Activated CD4-positive, alpha-beta T cell treated with anti-CD3 and anti-CD28 coated beads, Interleukin-2, amount 50 U/mL, for 16 hours (primary cell): ENCODE measurements at regions not wholly inside any gene's neighbourhood (a gene's known extent, or its start where the extent isn't known, plus 50 kb on each side); places are given as distances from the start of the nearest gene placed in this dataset.
"Not testable (repeated sequence)": the region's sequence is repeated elsewhere in the genome, so short reads cannot be mapped to it uniquely, and the experiment has no call there.

ENCODE experiments used
- DNase-seq: peaks from one replicate; pipeline ENCODE4 v3.0.0-alpha.2; 2020

DNA sequence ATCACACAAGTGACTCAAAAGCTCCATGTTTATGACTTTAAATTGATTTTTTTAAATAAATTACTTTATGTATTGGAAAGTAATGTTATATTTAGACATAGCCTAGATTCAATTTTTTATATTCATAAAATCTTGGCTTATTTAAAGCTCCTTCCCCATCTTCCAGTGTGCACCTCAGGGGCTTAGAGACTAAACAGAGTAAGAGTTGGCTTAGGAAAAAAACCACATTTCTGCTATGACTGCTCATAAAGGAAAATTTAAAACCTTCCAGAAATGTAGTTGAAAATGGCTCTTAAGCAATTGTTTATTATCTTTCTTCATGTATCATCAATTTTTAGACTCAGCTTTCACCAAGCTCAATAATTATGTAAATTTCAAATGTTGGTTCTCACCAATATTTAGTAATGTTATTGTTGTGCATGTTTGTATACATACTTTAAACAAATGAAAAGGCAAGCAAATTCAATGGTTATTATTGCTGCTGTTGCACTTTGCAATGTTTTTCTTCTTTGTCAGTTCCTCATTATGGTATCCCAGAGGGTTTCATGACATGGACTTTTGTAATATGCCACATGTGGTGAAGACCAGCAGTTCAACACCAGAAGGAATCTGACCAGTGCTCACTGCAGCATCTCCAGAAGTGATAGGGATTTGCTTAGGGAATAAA, 700.1 kb upstream of the ANKRD30A start:
- DNase-seq, result no peak

DNA sequence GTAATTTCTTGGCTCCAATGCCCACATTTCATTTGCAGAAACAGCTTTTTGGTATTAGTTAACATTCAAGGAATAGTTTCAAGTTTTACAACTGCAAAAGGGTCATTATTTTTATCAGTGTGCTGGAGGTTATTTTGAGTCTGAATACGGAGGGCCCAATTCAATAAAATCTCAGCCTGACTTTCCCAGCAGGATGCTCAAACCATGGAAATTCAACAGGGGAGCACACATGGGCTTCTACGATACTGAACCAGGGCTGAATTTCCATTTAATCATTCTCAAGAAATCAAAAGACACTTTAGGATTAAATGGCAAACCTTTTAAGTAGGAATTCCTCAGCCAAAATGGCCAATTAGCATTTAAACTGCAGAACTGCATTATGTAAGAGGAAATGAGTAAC, 700.9 kb upstream of the ANKRD30A start:
- DNase-seq, result no peak

DNA sequence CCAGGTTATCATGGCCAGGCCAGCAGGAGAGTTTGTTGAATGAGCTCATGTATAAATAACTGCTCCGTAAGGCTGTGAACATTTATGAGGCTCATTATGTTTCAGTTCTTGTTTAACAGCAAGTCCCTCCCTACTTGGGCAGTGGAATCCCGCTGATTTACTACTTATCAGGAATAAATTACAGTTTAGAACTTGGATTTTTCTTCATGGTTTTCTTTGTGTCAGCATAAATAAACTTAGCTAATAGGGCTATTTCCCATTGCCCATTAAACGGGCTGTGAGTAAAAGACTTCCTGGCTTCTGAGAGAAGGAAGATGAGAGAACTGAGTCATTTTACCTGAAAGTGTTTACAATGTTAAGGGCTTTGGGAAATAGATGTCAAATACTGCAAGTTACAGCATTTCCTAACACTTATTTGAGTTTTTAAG, 701.6 kb upstream of the ANKRD30A start:
- no peak for DNase-seq

DNA sequence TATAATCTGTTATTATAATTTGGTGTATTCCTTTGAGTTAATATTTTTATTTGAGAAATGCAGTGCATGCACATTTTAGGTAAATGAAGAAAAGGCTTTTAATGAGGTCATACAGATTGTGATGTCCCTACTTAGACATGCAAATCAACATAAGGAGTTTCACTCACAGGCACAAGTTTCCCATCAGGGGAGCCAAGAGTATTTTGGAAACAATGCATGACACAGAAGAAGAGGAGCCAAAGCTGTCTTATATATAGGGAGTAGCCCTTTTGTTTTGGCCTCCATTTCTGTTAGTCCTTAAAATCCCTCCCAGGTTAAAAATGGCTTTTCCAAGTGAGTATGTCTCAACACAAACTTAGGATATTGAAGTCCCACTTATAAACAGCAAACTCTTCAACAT, 703.4 kb upstream of the ANKRD30A start:
- DNase-seq, result no peak

DNA sequence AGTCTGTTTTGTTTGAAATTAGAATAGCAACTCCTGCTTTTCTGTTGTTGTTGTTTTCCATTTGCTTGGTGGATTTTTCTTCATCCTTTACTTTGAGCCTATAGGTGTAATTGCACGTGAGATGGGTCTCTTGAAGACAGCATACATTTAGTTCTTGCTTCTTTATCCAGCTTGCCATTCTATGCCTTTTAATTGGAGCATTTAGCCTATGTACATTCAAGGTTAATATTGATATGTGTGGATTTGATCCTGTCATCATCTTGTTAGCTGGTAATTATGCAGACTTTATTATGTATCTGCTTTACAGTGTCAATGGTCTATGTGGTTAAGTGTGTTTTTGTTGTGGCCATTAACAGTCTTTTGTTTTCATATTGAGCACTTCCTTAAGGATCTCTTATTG, 708.9 kb upstream of the ANKRD30A start:
- no peak for DNase-seq

DNA sequence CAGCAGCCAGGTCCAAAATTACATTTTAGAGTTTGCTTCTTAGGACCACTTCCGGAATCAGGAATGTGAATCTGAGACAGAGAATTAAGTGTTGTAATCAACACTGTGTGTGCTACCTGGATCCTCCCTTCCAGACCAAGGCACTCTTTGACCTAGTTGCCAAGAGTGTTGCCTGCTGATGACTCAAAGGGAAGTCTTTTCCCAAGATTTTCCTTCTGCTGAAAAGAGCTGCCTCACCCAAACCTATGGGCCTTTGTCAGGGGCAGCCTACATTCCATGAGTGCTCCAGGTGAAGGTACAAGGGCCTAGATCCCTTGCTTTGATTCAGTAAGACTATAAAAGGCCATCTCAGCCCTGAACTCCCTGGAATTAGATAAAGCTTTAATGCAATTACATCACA, 712.5 kb upstream of the ANKRD30A start:
- no peak for DNase-seq

DNA sequence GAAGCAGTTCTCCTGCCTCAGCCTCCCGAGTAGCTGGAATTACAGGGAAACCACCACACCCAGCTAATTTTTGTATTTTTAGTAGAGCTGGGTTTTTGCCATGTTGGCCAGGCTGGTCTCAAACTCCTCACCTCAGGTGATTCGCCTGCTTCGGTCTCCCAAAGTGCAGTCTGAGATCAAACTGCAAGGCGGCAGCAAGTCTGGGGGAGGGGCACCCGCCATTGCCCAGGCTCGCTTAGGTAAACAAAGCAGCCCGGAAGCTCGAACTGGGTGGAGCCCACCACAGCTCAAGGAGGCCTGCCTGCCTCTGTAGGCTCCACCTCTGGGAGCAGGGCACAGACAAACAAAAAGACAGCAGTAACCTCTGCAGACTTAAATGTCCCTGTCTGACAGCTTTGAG, 725.2 kb upstream of the ANKRD30A start:
- not testable (repeated sequence) for DNase-seq

DNA sequence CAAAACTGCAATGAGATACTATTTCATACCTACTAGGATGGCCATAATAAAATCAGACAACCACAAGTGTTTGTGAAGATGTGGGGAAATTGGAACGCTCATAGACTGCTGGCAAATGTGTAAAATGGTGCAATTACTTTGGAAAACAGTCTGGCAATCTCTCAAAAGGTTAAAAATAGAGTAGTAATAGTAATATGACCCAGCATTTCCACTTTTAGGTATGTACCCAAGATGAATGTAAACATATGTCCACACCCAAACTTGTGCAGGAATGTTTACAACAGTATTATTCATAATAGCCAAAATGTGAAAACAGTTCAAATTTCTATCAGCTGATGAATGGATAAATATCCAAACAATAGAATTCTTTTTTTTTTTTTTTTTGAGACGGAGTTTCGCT, 731.6 kb upstream of the ANKRD30A start:
- no peak for DNase-seq

DNA sequence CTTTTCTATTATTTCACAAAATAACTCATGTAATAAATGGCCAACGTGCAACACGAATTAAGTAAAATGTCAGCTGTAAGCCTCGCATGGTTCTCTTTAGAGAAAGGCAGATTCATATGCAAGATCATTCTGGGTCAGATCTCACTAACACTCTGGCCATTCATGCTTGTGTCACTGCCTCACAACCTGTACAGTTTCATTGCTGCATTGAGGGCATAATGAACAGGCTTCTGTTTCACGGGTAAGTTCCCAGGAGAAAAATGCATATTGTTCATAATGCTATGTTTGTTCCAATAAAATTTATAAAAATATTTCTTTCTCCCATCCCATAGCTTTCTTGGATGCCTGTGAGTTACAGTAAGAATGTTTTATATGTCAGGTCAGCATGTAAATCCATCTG, 734.0 kb upstream of the ANKRD30A start:
- no peak for DNase-seq

DNA sequence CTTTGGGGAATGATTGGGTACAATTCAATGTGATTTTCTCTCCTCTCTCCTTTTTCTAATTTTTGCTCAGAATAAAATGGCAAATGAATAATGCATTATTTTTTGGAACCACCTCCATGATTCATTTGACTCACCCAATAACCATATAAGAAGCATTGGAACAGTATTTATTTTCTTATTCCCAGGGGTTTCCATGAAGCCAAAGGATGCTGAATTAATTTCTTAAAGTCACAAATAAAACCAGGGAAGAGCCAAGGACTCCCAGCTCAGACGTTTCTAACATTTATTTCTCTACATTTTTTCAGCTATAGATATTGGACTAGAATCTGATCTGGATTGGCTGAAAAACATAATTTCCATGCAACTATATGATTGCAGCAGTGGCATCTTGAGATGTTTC, 735.2 kb upstream of the ANKRD30A start:
- no peak for DNase-seq

DNA sequence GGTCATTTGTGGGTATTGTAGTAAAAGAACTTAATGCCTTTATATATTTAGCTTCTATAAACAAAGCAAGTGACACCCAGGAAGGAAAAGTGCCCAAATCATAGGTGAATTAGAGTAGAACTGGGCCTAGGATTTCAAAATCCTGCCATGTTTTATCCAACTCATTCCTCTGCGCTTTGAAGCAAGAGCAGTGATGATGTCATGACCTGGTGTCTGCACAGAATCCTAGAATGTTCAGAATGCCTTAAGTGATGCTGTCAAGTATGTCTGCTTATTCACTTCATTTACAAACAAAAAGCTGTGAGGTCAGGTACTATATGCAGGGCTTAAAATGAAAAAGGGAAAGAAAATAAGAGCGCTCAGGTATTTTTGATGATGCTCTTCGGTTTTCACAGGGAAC, 737.2 kb upstream of the ANKRD30A start:
- no peak for DNase-seq

DNA sequence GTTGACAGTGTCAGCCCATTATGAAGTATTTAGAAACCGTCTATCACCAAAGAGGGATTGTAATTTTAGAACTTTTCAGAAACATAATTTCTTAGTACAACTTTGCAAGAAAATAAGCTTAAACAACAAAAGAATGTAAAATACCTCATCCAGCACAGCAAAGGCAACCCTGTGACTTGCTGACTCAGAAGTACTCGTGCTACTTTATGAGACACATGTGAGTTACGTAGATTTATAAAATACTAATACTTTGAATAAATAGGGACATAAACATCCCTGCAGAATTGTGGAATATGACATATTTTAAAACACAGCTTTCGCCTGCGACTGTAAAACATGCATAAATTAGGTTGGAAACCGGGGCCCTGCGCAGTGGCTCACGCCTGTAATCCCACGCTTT, 739.7 kb upstream of the ANKRD30A start:
- DNase-seq, result no peak

DNA sequence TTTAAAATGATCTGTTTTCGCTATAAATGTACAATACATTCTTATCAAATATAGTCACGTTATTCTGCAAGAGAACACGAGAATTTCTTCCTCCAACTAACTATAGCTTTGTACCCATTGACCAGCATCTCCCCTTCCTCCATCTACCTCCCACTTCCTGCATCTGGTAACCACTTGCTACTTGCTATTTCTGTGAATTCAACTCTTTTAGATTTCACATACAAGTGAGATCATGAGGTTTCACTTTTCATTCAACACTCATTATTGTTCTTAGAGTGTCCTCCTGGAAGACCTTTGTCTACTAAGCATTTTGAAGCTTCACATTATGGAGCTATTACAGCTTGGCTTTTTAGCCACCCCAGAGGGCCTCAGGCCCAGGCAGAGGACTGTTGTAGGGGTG, 741.3 kb upstream of the FZD8 start:
- DNase-seq, result no peak

DNA sequence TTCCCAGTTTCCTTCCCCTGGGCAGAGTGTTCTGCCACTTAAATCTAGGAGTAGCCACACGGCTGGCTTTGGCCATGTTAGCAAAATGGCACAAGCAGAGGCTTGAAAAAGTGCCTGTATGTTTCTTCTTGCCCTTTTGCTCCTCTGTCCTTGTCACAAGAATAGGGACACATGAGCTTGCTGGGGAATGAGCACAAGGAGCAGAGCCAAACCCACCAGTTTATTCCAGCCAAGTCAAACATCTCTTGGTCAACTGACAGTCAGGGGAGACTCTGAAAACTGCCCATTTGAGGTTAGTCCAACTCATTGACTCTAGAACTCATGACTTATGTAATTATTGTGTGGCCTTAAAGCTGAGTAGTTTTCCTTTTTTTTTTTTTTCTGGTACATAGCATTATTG, 739.7 kb upstream of the FZD8 start:
- no peak for DNase-seq

DNA sequence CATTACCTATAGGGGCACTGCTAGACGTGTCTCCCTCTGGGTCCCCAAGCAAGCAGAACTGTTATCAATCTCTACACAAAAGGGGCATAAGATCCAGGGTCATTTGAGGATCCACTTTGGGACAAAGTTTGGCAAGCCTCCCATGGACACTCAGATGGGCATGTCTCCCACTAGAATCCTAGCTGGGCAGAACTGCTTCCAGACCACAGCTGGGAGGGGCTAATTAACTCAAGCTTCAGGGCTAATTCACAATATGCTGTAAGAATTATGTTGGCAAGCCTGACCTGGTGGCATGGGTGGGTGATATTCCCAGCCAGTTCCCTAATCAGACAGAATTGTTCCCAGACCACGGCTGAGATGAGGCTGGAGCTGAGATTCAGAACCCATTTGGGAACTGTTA, 738.4 kb upstream of the FZD8 start:
- no peak for DNase-seq

DNA sequence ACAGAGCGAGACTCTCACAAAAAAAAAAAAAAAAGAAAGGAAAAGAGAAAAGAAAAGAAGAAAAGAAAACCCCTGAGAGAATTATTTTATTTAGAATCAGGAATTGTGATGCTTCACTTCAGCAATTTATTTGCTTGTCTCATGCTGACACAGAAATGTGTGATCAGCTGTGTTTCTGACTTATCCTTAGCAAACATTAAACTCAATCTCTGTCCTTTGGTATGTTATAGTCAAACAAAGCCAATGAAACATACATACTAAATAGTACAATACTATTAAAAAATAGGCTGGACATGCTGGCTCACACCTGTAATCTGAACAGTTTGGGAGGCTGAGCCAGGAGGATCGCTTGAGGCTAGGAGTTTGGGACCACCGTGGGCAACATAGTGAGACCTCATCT, 733.0 kb upstream of the FZD8 start:
- DNase-seq, result no peak

DNA sequence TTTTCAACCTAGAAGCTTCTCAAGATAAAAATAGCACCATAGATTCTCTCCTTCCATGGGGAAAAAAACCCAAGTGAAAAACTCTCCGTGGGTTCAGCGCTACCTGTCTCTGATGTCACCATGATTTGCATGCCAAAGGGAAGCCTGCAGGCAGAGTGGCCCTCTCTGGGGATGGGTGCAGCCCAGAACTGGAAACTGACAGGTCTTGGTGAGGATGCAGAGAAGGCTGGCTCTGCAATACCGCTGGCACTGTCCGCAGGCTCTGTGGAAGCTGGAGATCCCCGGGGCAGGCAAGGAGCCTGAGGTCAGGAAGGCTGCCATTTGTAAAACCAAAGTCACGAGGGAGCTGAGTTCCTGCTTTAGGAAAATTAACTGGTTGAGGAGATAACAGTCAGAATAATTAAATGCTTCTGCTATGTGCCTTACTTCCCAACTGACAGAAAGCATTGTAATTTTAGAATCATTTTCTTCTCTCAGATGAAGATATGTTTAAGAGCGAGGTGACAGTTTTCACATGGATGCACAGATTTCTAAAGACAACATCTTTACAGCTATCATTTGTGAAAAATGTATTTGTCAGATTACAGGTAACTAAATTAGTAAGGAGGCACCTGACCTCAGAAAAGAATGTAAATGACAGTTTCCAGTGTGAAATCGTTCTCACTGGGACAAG, 731.5 kb upstream of the FZD8 start:
- DNase-seq, result no peak

DNA sequence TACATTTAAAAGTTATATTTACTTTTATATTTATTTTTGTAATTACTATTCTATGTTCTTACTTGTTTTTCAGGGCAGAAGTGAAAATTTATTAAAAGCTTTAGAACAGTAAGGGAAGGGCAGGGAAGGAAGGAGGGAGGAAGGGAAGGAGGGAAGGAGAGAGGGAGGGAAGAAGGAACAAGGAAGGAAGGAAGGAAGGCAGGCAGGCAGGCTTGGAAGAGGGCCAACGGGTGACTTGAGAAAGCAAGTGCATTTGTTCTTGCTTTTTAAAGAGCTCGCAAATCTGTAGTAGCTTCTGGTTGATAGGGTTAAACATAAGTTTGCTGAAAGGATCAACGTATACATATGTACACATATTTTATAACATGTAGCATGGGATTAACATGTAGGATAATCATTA, 725.3 kb upstream of the FZD8 start:
- no peak for DNase-seq

DNA sequence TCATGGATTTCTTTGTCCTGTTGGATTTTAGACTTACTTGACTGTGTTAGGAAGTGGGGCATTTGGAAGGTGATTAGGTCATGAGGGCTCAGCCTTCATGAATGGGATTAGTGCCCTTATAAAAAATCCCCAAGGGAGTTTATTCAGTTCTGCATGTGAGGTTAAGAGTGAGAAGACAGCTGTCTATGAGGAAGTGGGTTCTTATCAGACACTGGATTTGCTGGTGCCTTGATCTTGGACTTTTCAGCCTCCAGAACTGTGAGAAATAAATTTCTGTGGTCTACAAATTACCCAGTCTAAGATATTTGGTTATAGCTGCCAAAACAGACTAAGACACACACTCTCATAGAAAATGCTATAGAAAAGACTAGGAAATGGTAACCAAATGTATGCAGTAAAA, 724.7 kb upstream of the FZD8 start:
- DNase-seq, result no peak

DNA sequence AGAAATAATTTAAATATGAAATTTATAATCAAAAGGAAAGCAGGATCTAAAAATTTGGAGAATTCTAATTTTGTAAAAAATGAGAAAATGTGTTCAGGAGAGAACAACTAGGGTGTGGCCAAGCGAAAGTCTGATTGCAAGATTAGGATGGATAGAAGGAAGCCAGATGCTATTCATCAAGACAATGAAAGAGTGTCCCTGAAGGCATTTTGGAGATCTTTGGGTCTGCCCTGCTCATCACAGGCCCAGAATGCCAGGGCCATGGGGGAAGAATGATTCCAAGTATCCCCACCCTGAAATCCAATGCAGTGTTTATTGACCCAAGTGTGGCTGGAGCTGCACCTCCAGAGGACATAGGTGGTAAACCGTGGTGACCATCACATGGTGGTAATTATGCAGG, 724.0 kb upstream of the FZD8 start:
- DNase-seq, result no peak

DNA sequence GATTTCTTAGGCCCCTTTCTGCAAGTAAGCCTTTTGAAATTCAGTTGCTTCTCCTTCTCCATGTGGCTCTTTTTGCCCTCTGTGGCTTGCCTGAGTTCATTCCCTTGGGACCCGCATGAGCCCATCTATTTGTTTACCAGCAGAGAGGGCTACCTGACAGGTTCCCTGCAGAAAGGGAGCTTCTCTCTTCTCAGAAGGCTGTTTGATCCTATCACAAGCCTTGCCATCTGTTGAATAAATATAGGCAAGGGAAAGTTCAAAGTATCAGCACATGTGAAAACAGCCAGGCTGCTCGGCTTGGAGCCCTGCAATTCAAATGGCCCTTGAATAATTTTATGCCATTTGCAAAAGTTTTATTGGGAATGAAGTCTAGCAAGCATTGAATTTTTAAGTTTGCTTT, 720.2 kb upstream of the FZD8 start:
- no peak for DNase-seq

DNA sequence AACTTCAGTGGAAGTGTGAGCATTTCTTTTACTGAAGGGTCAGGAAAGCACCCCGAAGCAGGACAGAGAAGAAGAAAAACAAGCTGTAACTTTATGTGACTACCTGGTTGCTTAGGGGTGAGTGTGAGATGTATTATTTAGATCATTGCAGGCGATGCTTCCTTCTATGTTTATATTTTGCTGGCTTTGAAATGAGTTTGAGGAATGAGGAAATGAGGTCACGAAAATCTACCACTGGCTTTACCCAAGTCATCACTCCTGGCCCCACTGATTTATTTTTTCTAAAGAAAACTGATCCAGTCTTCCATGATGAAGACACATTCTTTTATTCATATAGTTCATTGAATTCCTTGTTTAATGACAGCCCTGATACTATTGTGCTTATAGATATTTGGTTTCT, 716.6 kb upstream of the FZD8 start:
- no peak for DNase-seq

DNA sequence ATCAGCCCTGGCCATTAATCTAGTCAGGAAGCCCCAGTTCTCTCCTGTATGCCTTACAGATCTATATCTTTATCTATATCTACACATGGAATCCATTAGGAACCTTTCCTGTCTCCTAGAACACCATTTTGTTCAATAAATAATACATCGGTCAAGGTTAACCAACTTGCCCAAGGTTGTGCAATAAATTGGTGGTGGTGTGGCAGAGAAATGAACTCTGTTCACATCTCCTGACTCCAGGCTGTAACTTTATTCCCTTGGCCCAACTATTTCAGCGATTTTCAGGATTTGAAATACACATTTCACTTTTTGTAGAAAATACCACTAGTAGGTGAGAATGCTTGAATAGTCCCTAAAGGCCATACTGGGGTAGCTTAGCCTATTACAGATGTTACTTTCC, 712.5 kb upstream of the FZD8 start:
- no peak for DNase-seq

DNA sequence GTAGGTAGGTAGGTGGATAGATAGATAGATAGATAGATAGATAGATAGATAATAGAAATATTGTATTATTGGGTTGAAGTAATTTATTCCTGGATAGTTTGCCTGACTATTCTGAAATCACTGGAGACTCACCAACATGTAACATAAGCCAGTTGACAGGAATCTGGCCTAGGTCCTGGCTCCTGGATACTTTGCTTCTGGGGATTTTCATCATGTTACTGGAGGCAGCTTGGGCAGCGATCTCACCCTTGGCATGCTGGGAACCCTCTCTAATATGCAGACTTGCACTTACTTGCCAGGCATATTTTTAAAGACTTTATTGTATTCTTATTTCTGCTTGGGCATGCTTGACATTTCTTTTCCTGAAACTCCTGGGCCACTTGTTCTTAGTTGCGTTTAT, 709.1 kb upstream of the FZD8 start:
- DNase-seq, result no peak

DNA sequence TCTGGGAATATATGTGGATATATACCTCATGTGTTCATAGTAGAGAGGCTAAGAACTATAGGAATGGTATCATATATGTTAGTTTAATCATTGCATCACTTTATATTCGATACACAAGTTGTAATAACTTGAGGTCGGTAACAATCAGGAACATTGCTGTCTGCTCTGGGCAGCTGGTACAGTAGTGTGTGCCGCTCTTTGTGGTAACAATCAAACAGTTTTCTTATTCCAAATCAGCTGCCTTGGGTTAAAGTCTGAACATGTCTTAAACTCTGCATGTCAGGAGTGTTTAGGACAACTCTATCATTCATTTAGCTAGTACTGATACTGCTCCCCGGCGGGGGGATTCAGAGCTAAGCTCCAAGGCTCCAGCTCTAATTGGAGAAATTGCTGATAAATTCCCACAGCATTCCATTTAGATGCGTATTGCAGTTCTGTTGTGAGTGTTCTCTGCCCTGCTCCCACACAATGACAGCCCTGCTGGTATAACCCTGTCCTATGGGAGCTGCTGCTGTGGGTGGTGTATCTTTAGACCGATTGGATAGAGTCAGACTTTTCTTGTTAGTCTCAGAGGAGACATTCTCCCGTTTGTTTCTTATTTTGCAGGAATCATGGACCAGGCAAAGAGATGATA, 707.5 kb upstream of the FZD8 start:
- DNase-seq, result no peak
